ENCODE measurements at regions not wholly inside any gene's neighbourhood (a gene's known extent, or its start where the extent isn't known, plus 50 kb on each side); places are given as distances from the start of the nearest gene placed in this dataset.

DNA sequence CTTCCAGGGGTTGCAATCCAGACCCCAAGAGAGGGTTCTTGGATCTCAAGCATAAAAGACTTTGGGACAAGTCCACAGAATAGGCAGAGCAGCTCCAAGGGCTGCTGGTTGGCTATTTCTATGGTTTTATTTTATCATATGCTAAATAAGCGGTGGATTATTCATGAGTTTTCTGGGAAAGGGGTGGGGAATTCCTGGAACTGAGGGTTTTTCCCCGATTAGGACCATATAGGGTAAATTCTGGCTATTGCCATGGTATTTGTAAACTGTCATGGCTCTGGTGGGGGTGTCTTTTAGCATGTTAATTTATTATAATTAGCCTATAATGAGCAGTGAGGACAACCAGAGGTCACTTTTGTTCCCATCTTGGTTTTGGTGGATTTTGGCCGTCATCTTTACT lies 270.9 kb upstream of the PLXNA2 start:
- TF ChIP-seq, protein P1, sequence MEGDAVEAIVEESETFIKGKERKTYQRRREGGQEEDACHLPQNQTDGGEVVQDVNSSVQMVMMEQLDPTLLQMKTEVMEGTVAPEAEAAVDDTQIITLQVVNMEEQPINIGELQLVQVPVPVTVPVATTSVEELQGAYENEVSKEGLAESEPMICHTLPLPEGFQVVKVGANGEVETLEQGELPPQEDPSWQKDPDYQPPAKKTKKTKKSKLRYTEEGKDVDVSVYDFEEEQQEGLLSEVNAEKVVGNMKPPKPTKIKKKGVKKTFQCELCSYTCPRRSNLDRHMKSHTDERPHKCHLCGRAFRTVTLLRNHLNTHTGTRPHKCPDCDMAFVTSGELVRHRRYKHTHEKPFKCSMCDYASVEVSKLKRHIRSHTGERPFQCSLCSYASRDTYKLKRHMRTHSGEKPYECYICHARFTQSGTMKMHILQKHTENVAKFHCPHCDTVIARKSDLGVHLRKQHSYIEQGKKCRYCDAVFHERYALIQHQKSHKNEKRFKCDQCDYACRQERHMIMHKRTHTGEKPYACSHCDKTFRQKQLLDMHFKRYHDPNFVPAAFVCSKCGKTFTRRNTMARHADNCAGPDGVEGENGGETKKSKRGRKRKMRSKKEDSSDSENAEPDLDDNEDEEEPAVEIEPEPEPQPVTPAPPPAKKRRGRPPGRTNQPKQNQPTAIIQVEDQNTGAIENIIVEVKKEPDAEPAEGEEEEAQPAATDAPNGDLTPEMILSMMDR (IDR thresholded peaks at IDR 0.05; ENCODE audit: low read length), result no peak
- no peak for TF ChIP-seq EZH2 (optimal IDR thresholded peaks at IDR 0.05; ENCODE audit: low read depth, low read length)
- no peak for TF ChIP-seq EZH2phosphoT487 (IDR thresholded peaks at IDR 0.05; ENCODE audit: low read length)

Data from MM.1S (cell line).